Esophagus (tissue), 2 donors: ENCODE measurements at regions not wholly inside any gene's neighbourhood (a gene's known extent, or its start where the extent isn't known, plus 50 kb on each side); places are given as distances from the start of the nearest gene placed in this dataset.
A peak's percentile ranks its signal among the peaks of the same experiment; 100 is the strongest.

Experiments
- H3K27ac ChIP-seq, 2 donors: one replicate each; pipeline ENCODE4 v1.5.1; 2013; ENCODE audit warnings: low read depth in 2 of 2, mild to moderate bottlenecking in 2 of 2, inconsistent platforms in 1 of 2, low read length in 1 of 2, moderate library complexity in 1 of 2
- H3K27me3 ChIP-seq, 2 donors: one replicate each; pipeline ENCODE4 v1.6.1; 2013; ENCODE audit warnings: low read length in 2 of 2, control low read depth in 1 of 2, mild to moderate bottlenecking in 1 of 2; ENCODE audit not compliant: insufficient read depth in 2 of 2, control insufficient read depth in 1 of 2
- H3K36me3 ChIP-seq, 2 donors: one replicate each; pipeline ENCODE4 v1.6.1; 2013; ENCODE audit warnings: low read length in 1 of 2; ENCODE audit not compliant: control insufficient read depth in 2 of 2, insufficient read depth in 2 of 2
- H3K4me1 ChIP-seq, 2 donors: one replicate each; pipeline ENCODE4 v1.6.1; 2013; ENCODE audit warnings: low read length in 1 of 2; ENCODE audit not compliant: control insufficient read depth in 2 of 2, insufficient read depth in 2 of 2
- H3K4me3 ChIP-seq, 2 donors: one replicate each; pipeline ENCODE4 v1.5.1; 2013; ENCODE audit warnings: low read length in 2 of 2, mild to moderate bottlenecking in 2 of 2, low read depth in 1 of 2, moderate library complexity in 1 of 2
- H3K9me3 ChIP-seq, 2 donors: one replicate each; pipeline ENCODE4 v1.6.1; 2013; ENCODE audit warnings: mild to moderate bottlenecking in 2 of 2, low read depth in 1 of 2, low read length in 1 of 2, moderate library complexity in 1 of 2; ENCODE audit not compliant: control insufficient read depth in 2 of 2, insufficient read depth in 1 of 2
- WGBS, 2 donors: extraction: QIAGEN DNeasy Blood & Tissue Kit; methylation state at CpG; one replicate each; pipeline ENCODE4 v1.1.7; 2013; 5-methylcytosine and 5-hydroxymethylcytosine counted together
- donor health status: healthy with polysubstance abuse.
- donor health status: Bipolar disorder and iron deficiency.

- 29 to 44% methylated on average over 5 of the region's 5 CpGs for WGBS, 2 donors
- Histone ChIP-seq H3K9me3 (no peaks in the 10 kb centered on the region), H3K27ac (peak overlapping the region; percentile 92), H3K4me3 (peak overlapping the region; percentile 21 to 37), H3K27me3 (no peaks in the 10 kb centered on the region), H3K4me1 (peaks cover 0 to 4% of the 10 kb centered on the region in 2 donors), H3K36me3 (no peaks in the 10 kb centered on the region)
These were observed 222.8 kb upstream of the IL12A start for GRCh38 chr3:159765860-159766294.

GRCh38 chr3:159766563-159767185 lies 222.0 kb upstream of the IL12A start:
- no peak overlapping the region for H3K27ac ChIP-seq
- H3K9me3 ChIP-seq, result no peaks in the 10 kb centered on the region
- H3K4me3 ChIP-seq, result peak overlapping the region in 1 of 2 donors; percentile 37
- no peaks in the 10 kb centered on the region for H3K36me3 ChIP-seq
- 73 to 84% methylated on average over 2 of the region's 2 CpGs for WGBS, 2 donors
- H3K27me3 ChIP-seq, result no peaks in the 10 kb centered on the region
- peaks cover 0 to 4% of the 10 kb centered on the region in 2 donors for H3K4me1 ChIP-seq

- H3K27ac ChIP-seq, result no peak overlapping the region
- no peaks in the 10 kb centered on the region for H3K9me3 ChIP-seq
- 67 to 79% methylated on average over 2 of the region's 2 CpGs for WGBS, 2 donors
- peaks cover 3 to 4% of the 10 kb centered on the region in 2 donors for H3K4me1 ChIP-seq
- no peak overlapping the region for H3K4me3 ChIP-seq
- no peaks in the 10 kb centered on the region for H3K27me3 ChIP-seq
- no peaks in the 10 kb centered on the region for H3K36me3 ChIP-seq
These were observed 217.6 kb upstream of the IL12A start for GRCh38 chr3:159770998-159771397.

- H3K27ac ChIP-seq, result no peak overlapping the region
- WGBS, 2 donors, result 86 to 87% methylated on average over 11 of the region's 11 CpGs
- H3K36me3 ChIP-seq, result no peaks in the 10 kb centered on the region
- peaks cover 3 to 4% of the 10 kb centered on the region in 2 donors for H3K4me1 ChIP-seq
- H3K27me3 ChIP-seq, result no peaks in the 10 kb centered on the region
- H3K9me3 ChIP-seq, result no peaks in the 10 kb centered on the region
- no peak overlapping the region for H3K4me3 ChIP-seq
These were observed 216.6 kb upstream of the IL12A start for GRCh38 chr3:159771865-159772611.

- Histone ChIP-seq H3K27ac (no peak overlapping the region), H3K36me3 (no peaks in the 10 kb centered on the region), H3K4me3 (no peak overlapping the region), H3K4me1 (peaks cover 3 to 4% of the 10 kb centered on the region in 2 donors), H3K9me3 (no peaks in the 10 kb centered on the region), H3K27me3 (no peaks in the 10 kb centered on the region)
- WGBS, 2 donors, result 92 to 93% methylated on average over 3 of the region's 3 CpGs
These were observed 214.9 kb upstream of the IL12A start for GRCh38 chr3:159773706-159774105.

GRCh38 chr3:159775372-159775961 lies 213.2 kb upstream of the IL12A start:
- no peak overlapping the region for H3K4me3 ChIP-seq
- no peaks in the 10 kb centered on the region for H3K36me3 ChIP-seq
- peaks cover 3 to 4% of the 10 kb centered on the region in 2 donors for H3K4me1 ChIP-seq
- H3K27ac ChIP-seq, result peak overlapping the region; percentile 54 to 70
- 29 to 39% methylated on average over 5 of the region's 5 CpGs for WGBS, 2 donors
- no peaks in the 10 kb centered on the region for H3K9me3 ChIP-seq
- H3K27me3 ChIP-seq, result no peaks in the 10 kb centered on the region

GRCh38 chr3:159776779-159777178 lies 211.9 kb upstream of the IL12A start:
- H3K27ac ChIP-seq, result peak overlapping the region; percentile 41 to 63
- H3K27me3 ChIP-seq, result no peaks in the 10 kb centered on the region
- H3K4me3 ChIP-seq, result no peak overlapping the region
- H3K36me3 ChIP-seq, result no peaks in the 10 kb centered on the region
- 68 to 83% methylated on average over 4 of the region's 4 CpGs for WGBS, 2 donors
- no peaks in the 10 kb centered on the region for H3K9me3 ChIP-seq
- H3K4me1 ChIP-seq, result peaks cover 3 to 7% of the 10 kb centered on the region in 2 donors

- WGBS, 2 donors, result 76 to 79% methylated on average over 6 of the region's 6 CpGs
- Histone ChIP-seq H3K27ac (no peak overlapping the region), H3K9me3 (no peaks in the 10 kb centered on the region), H3K27me3 (no peaks in the 10 kb centered on the region), H3K4me1 (peaks cover 3 to 7% of the 10 kb centered on the region in 2 donors), H3K4me3 (no peak overlapping the region), H3K36me3 (no peaks in the 10 kb centered on the region)
These were observed 208.8 kb upstream of the IL12A start for GRCh38 chr3:159779883-159780282.

- no peaks in the 10 kb centered on the region for H3K9me3 ChIP-seq
- H3K4me1 ChIP-seq, result peaks cover 0 to 5% of the 10 kb centered on the region in 2 donors
- WGBS, 2 donors, result 87 to 90% methylated on average over 2 of the region's 2 CpGs
- no peaks in the 10 kb centered on the region for H3K36me3 ChIP-seq
- H3K27ac ChIP-seq, result no peak overlapping the region
- H3K27me3 ChIP-seq, result no peaks in the 10 kb centered on the region
- H3K4me3 ChIP-seq, result no peak overlapping the region
These were observed 206.8 kb upstream of the IL12A start for GRCh38 chr3:159781867-159782266.
